Keratinocyte (primary cell): ENCODE measurements at regions not wholly inside any gene's neighbourhood (a gene's known extent, or its start where the extent isn't known, plus 50 kb on each side); places are given as distances from the start of the nearest gene placed in this dataset.
A peak's percentile ranks its signal among the peaks of the same experiment; 100 is the strongest.

ENCODE experiments used
- DNase-seq: peaks from one replicate; pipeline ENCODE4 v3.0.0-alpha.2; 2011; ENCODE audit warnings: low read depth, missing footprints, low spot score
- FAIRE-seq: peaks from 2 replicates; lab custom pipeline; 2011; peaks lifted over from hg19 to GRCh38; lab: Jason Lieb, UNC
- H2AFZ ChIP-seq: 2 replicates; pipeline ENCODE4 v1.6.0; 2012; ENCODE audit warnings: low read length, control low read depth, inconsistent platforms; ENCODE audit not compliant: control insufficient read depth
- H3K27ac ChIP-seq: 2 replicates; pipeline ENCODE4 v1.5.1; 2011; ENCODE audit warnings: low read length; ENCODE audit not compliant: control insufficient read depth, insufficient read depth
- H3K27me3 ChIP-seq: 3 replicates; pipeline ENCODE4 v1.6.0; 2011; ENCODE audit warnings: low read length; ENCODE audit not compliant: control insufficient read depth, insufficient read depth; ENCODE audit errors: extremely low read depth
- H3K36me3 ChIP-seq, 2 experiments: 2 replicates in 1 of 2; 3 replicates in 1 of 2; pipeline ENCODE4 v1.5.1; 2011; ENCODE audit warnings: low read length in 2 of 2, mild to moderate bottlenecking in 1 of 2; ENCODE audit not compliant: control insufficient read depth in 2 of 2, insufficient read depth in 2 of 2; ENCODE audit errors: extremely low read depth in 1 of 2
- H3K4me1 ChIP-seq: 3 replicates; pipeline ENCODE4 v1.5.1; 2011; ENCODE audit warnings: low read length; ENCODE audit not compliant: control insufficient read depth, insufficient read depth; ENCODE audit errors: extremely low read depth
- H3K4me2 ChIP-seq: 3 replicates; pipeline ENCODE4 v1.6.0; 2011; ENCODE audit warnings: low read depth, low read length; ENCODE audit not compliant: control insufficient read depth, insufficient read depth; ENCODE audit errors: extremely low read depth
- H3K4me3 ChIP-seq, 3 experiments: fragments of 200-600 bp in 1 of 3; sonication (generic) in 1 of 3; 2 replicates in 2 of 3; 3 replicates in 1 of 3; pipeline ENCODE4 v1.5.1; 2011 to 2016; ENCODE audit warnings: low read length in 3 of 3, mild to moderate bottlenecking in 3 of 3, control low read depth in 2 of 3, inconsistent platforms in 1 of 3, low read depth in 1 of 3, mixed read lengths in 1 of 3, mixed run types in 1 of 3, moderate library complexity in 1 of 3; ENCODE audit not compliant: control insufficient read depth in 2 of 3, insufficient read depth in 2 of 3; ENCODE audit errors: extremely low read depth in 1 of 3
- H3K79me2 ChIP-seq: 2 replicates; pipeline ENCODE4 v1.6.0; 2012; ENCODE audit warnings: low read length; ENCODE audit not compliant: control insufficient read depth, insufficient read depth
- H3K9ac ChIP-seq: 3 replicates; pipeline ENCODE4 v1.6.0; 2011; ENCODE audit warnings: low read length; ENCODE audit not compliant: control insufficient read depth, insufficient read depth; ENCODE audit errors: extremely low read depth
- H3K9me1 ChIP-seq: 3 replicates; pipeline ENCODE4 v1.6.0; 2011; ENCODE audit warnings: low read length; ENCODE audit not compliant: control insufficient read depth, insufficient read depth; ENCODE audit errors: extremely low read depth
- H3K9me3 ChIP-seq: 2 replicates; pipeline ENCODE4 v1.5.1; 2012; ENCODE audit warnings: low read depth, low read length; ENCODE audit not compliant: control insufficient read depth
- H4K20me1 ChIP-seq: 3 replicates; pipeline ENCODE4 v1.6.0; 2011; ENCODE audit warnings: low read length; ENCODE audit not compliant: control insufficient read depth, insufficient read depth; ENCODE audit errors: extremely low read depth
- CTCF ChIP-seq, 3 experiments: IDR thresholded peaks in 1 of 3; conservative IDR thresholded peaks in 1 of 3; optimal IDR thresholded peaks in 1 of 3; 2 replicates in 2 of 3; 3 replicates in 1 of 3; pipeline versions ENCODE3 to v1.5.1; 2011; ENCODE audit warnings: low read length in 3 of 3, mild to moderate bottlenecking in 3 of 3, moderate library complexity in 2 of 3, control low read depth in 1 of 3, inconsistent platforms in 1 of 3; ENCODE audit not compliant: insufficient read depth in 2 of 3; ENCODE audit errors: extremely low read depth in 1 of 3
- EZH2 ChIP-seq: IDR thresholded peaks from one replicate; pipeline ENCODE4 v1.6.1; 2012; ENCODE audit warnings: inconsistent platforms, mild to moderate bottlenecking, low read length, moderate library complexity
- dilution Hi-C: fragments of 300-500 bp; cut with MboI; formaldehyde crosslinking; loops from one replicate; pipeline ENCODE4 v1.7.0; 2020; ENCODE audit warnings: low sequenced_read_pairs; ENCODE audit not compliant: extremely low pct_ligation_motif_present

- dilution Hi-C loops = no loop called here
- Histone ChIP-seq H3K27me3 (no peaks in the 10 kb centered on the region), H3K27ac (no peak overlapping the region), H3K79me2 (no peaks in the 10 kb centered on the region), H3K4me2 (no peak overlapping the region), H3K9ac (no peak overlapping the region), H3K4me3 (no peak overlapping the region), H3K36me3 (no peaks in the 10 kb centered on the region), H3K4me1 (peaks cover 16% of the 10 kb centered on the region), H3K9me1 (no peaks in the 10 kb centered on the region), H2AFZ (no peak overlapping the region), H4K20me1 (no peaks in the 10 kb centered on the region), H3K9me3 (no peaks in the 10 kb centered on the region)
- FAIRE-seq (no peak), DNase-seq (no peak)
- no peak for TF ChIP-seq CTCF (optimal IDR thresholded peaks at IDR 0.05 in 1 of 3, IDR thresholded peaks at IDR 0.05 in 1 of 3, conservative IDR thresholded peaks at IDR 0.05 in 1 of 3; ENCODE audit: extremely low read depth in 1 of 3, insufficient read depth in 2 of 3, low read length in 3 of 3)
- no peak for TF ChIP-seq EZH2
Measured at GRCh38 chr4:23327120-23327519, 562.7 kb downstream of the PPARGC1A start.

DNA sequence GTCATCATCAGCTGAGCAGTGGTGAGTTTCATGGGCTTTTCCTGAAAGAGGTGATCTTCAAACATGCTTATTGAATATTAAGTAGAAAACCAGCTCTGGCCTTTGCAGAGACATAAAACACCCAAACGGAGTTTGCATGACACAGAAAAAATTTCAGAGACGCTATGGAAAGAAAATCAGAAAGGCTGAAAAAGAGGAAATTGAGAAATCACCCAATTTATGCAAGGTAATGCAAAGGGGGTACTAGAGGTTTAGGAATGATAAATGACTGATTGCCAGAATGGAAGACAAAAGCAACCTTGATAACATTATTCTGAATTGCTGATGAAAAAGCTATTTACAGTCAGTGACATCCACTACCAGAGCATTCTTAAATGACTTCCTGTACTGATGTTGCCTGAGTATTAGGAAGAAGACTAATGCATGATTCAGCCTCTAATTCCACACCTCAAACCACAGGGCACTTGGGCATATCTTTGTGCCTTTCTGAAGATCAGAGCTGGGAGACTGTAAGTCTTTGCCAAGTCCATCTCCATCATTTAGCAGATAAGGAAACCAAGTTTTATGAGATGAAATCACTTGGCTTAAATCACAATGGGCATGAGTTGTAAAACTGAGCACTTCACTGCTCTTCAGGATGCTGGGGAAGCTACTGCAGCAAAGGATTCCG lies 565.7 kb downstream of the PPARGC1A start:
- FAIRE-seq = peak; percentile 99
- no peak for TF ChIP-seq CTCF (optimal IDR thresholded peaks at IDR 0.05 in 1 of 3, IDR thresholded peaks at IDR 0.05 in 1 of 3, conservative IDR thresholded peaks at IDR 0.05 in 1 of 3; ENCODE audit: extremely low read depth in 1 of 3, insufficient read depth in 2 of 3, low read length in 3 of 3)
- TF ChIP-seq EZH2 = no peak

More for the DNA sequence above, 565.7 kb downstream of the PPARGC1A start:
- H3K9me3 ChIP-seq = no peaks in the 10 kb centered on the region
- no peaks in the 10 kb centered on the region for H3K9me1 ChIP-seq
- no peak overlapping the region for H3K4me2 ChIP-seq
- H3K27ac ChIP-seq = no peak overlapping the region
- peak; percentile 49 for DNase-seq
- no peak overlapping the region for H3K4me3 ChIP-seq
- peaks cover 16% of the 10 kb centered on the region for H3K4me1 ChIP-seq
- no peak overlapping the region for H2AFZ ChIP-seq
- no peaks in the 10 kb centered on the region for H4K20me1 ChIP-seq
- dilution Hi-C loops = no loop called here
- no peak overlapping the region for H3K9ac ChIP-seq
- no peaks in the 10 kb centered on the region for H3K27me3 ChIP-seq
- H3K36me3 ChIP-seq = no peaks in the 10 kb centered on the region
- H3K79me2 ChIP-seq = no peaks in the 10 kb centered on the region
